HG03064 (cell line): ENCODE measurements at regions not wholly inside any gene's neighbourhood (a gene's known extent, or its start where the extent isn't known, plus 50 kb on each side); places are given as distances from the start of the nearest gene placed in this dataset.
"Not testable (repeated sequence)": the region's sequence is repeated elsewhere in the genome, so short reads cannot be mapped to it uniquely, and the experiment has no call there.

ENCODE experiments used
- ATAC-seq: cut with Tn5 transposase; IDR thresholded peaks from one replicate; pipeline ENCODE4 v1.9.1; 2021; ENCODE audit warnings: low read depth; ENCODE audit not compliant: unreplicated experiment

GRCh38 chr1:188065917-188066316 lies 1237.2 kb downstream of the PLA2G4A start:
- ATAC-seq = no peak

DNA sequence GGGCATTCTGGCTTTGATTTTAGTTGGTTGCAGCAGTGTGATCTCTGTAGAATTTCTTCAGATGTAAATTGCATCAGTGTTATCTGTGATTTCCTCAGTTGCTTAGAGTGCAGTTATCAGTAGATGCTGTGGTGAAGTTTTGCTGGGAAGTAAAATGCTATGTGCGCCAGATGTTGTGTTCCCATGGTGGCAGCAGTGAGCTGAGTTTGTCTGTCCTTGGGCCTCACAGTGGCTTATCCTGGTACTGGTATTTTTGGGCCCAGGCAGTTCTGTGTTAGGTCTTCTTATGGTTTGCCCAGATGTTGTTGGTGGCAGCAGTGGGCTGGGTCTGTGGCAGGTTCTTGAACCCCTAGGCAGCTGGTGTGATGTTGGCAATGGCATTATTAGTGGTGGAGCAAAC lies 1242.1 kb downstream of the PLA2G4A start:
- no peak for ATAC-seq

GRCh38 chr1:188089015-188089414 lies 1260.3 kb downstream of the PLA2G4A start:
- ATAC-seq = no peak

GRCh38 chr1:188089461-188089860 lies 1260.7 kb downstream of the PLA2G4A start:
- ATAC-seq = no peak

- no peak for ATAC-seq
Measured at GRCh38 chr1:188096521-188096920, 1267.8 kb downstream of the PLA2G4A start.

- ATAC-seq = no peak
Measured at GRCh38 chr1:188117436-188117835, 1288.7 kb downstream of the PLA2G4A start.

DNA sequence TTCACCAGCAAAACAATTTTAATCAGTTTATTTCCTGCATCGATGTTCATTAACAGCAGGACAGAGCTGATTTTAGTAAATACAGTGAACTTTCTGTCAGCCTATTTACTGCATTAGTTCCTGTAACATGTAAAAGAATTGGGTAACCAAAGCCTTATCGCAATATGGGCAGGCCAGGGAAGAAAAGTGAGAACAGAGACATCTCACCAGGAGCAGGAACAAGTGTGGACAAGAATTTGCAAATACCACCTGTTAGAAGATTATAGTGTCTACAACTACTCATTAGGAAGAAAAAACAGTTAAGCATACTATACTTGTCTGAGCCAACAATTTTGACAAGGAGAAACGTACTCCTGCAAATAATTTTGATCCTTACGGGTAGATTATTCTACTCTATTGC lies 1293.9 kb downstream of the PLA2G4A start:
- ATAC-seq = no peak

GRCh38 chr1:188127507-188127906 lies 1298.8 kb downstream of the PLA2G4A start:
- ATAC-seq = no peak

DNA sequence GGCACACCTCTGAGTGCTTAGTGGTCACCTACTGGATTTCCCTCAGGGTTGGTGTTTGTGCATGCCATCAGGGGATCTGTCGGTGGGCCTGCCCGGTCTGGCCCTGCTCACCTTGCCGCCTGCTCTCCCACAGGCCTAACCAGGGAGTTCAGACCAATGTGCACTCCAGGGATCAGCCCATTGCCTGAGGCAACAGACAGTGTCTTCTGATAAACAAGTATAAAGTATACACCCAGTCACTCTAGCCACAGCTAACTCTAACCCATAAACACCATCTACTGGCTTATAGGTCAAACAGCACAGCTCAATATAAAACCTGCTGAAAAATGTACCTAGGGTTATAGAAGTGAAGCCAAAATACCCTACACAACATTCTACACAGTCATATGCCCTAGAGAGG lies 1300.0 kb downstream of the PLA2G4A start:
- no peak for ATAC-seq

GRCh38 chr1:188129856-188130838 lies 1301.4 kb downstream of the PLA2G4A start:
- ATAC-seq = no peak

- ATAC-seq = no peak
Measured at GRCh38 chr1:188137221-188137620, 1308.5 kb downstream of the PLA2G4A start.

DNA sequence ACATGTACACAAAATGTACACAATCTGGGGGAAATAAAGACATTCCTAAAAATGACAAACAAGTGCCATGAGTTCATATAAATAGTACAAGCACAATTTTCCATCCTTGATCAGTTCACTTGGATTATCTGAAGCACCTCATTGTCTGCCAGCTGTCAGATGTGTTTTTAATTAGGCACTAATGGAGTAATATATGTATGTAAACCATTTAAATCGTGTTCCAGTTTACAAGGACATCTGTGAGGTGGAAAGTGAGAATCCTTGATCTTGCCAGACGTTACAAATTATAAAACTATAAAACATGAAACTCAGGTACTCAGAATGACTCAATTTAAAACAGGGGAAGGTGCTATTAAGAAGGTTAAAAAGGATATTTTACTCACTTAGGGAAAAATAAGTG lies 1312.2 kb downstream of the PLA2G4A start:
- ATAC-seq = no peak

DNA sequence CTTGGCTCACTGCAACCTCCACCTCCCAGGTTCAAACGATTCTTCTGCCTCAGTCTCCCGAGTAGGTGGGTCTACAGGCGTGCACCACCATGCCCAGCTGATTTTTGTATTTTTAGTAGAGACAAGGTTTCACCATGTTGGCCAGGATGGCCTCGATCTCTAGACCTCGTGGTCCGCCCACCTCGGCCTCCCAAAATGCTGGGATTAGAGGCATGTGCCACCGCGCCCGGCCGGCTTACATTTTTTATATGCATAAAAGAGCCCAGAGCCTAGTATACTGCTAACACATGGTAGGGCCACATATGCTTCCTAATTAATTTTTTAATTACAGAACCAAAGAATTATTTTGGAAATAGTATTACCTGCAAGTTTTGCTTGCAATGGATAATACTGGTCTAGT lies 1325.4 kb downstream of the PLA2G4A start:
- ATAC-seq = no peak

- ATAC-seq = no peak
Measured at GRCh38 chr1:188154761-188155160, 1326.0 kb downstream of the PLA2G4A start.

DNA sequence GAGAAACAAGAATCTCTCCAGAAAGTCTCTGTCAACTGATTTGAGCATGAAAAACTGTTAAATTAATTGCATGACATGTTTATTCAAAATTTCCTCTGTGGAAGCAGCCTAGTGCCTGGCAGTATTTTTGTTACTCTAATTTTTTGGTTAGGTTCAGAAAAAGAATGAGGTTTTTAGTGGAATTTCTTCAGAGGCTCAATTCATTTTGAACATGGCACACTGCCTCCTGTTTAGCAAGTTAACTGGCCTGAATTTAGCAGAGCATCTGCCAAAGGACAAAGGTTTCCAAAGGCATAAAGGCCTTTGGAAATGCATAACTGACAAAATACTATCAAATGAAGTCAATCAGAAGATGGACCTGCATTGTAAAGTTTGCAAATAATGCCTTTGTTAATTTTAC lies 1326.5 kb downstream of the PLA2G4A start:
- no peak for ATAC-seq

GRCh38 chr1:188164459-188164858 lies 1335.7 kb downstream of the PLA2G4A start:
- ATAC-seq = no peak

DNA sequence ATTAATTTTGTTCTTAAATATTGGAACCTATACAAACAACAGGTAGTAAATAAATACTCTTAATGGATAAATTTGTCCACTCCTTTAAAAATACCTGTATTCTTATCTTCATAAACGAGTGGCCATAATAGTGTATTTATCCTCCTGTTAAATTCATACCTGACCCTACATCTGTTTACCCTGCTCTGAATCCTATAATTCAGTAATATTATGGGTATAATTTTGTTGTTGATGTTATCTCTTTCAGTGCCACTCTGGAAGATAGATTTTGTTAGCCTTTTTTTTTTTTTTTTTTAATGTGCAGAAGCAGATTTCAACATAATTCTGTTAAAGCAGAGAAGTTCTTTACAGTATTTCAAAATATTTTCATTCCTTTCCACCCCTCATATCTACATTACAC lies 1337.9 kb downstream of the PLA2G4A start:
- no peak for ATAC-seq

GRCh38 chr1:188169971-188170370 lies 1341.2 kb downstream of the PLA2G4A start:
- no peak for ATAC-seq

- no peak for ATAC-seq
Measured at GRCh38 chr1:188170411-188170810, 1341.7 kb downstream of the PLA2G4A start.

- no peak for ATAC-seq
Measured at GRCh38 chr1:188170935-188171334, 1342.2 kb downstream of the PLA2G4A start.

GRCh38 chr1:188182063-188182462 lies 1353.3 kb downstream of the PLA2G4A start:
- ATAC-seq = not testable (repeated sequence)

GRCh38 chr1:188188317-188188716 lies 1359.6 kb downstream of the PLA2G4A start:
- no peak for ATAC-seq
